ENCODE measurements at regions not wholly inside any gene's neighbourhood (a gene's known extent, or its start where the extent isn't known, plus 50 kb on each side); places are given as distances from the start of the nearest gene placed in this dataset.

DNA sequence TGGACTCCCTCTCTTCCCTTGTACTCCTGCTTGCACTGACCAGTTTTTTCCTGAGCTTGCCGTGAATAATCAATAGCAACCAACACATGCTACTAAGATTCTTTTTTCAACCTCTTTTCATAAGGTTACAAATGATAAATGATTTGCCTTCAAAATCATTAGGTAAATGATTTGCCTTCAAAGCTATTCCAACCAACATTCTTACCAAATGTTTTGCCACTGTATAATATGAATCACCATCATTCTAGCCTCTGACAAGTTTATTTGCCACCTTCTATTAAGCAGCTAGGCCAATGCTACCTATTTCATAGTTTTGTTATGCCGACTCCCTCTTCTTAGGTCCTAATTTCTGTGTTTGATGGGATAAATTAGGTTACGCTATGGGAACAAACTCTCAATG is 385.1 kb downstream of the DTWD2 start:
- no peak overlapping the region for H4K8ac ChIP-seq (replicated peaks; ENCODE audit: insufficient read length, low read depth, low read length)
- H3K4me1 Mint-ChIP-seq: peaks cover 2 to 3% of the 10 kb centered on the region in 2 experiments; a peak in 3 of 4 replicates
- no peaks in the 10 kb centered on the region for H3K79me2 ChIP-seq (ENCODE audit: insufficient read depth, low read length)
- no peak overlapping the region for H3K23ac ChIP-seq (ENCODE audit: insufficient read length, low read depth, low read length)
- H3K27ac Mint-ChIP-seq: no peak overlapping the region
- no peaks in the 10 kb centered on the region for H3K23me2 ChIP-seq (ENCODE audit: insufficient read length, low read depth, low read length, poor library complexity, severe bottlenecking)
- H3K18ac ChIP-seq (ENCODE audit: insufficient read length, low read depth, low read length): no peak overlapping the region
- no peak overlapping the region for H2BK12ac ChIP-seq (ENCODE audit: insufficient read length, low read depth, low read length)
- TF ChIP-seq, protein P1, sequence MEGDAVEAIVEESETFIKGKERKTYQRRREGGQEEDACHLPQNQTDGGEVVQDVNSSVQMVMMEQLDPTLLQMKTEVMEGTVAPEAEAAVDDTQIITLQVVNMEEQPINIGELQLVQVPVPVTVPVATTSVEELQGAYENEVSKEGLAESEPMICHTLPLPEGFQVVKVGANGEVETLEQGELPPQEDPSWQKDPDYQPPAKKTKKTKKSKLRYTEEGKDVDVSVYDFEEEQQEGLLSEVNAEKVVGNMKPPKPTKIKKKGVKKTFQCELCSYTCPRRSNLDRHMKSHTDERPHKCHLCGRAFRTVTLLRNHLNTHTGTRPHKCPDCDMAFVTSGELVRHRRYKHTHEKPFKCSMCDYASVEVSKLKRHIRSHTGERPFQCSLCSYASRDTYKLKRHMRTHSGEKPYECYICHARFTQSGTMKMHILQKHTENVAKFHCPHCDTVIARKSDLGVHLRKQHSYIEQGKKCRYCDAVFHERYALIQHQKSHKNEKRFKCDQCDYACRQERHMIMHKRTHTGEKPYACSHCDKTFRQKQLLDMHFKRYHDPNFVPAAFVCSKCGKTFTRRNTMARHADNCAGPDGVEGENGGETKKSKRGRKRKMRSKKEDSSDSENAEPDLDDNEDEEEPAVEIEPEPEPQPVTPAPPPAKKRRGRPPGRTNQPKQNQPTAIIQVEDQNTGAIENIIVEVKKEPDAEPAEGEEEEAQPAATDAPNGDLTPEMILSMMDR (conservative IDR thresholded peaks at IDR 0.05): no peak
- no peak overlapping the region for H3K56ac ChIP-seq (ENCODE audit: insufficient read length, low read depth, low read length)
- no peaks in the 10 kb centered on the region for H3K9me3 Mint-ChIP-seq
- no peaks in the 10 kb centered on the region for H3K27me3 ChIP-seq (ENCODE audit: insufficient read depth, low read length)
- H4K5ac ChIP-seq (ENCODE audit: insufficient read length, low read depth, low read length): no peak overlapping the region
- H3K79me1 ChIP-seq (ENCODE audit: insufficient read depth, low read depth, low read length, poor library complexity, severe bottlenecking): no peaks in the 10 kb centered on the region
- H3K27ac ChIP-seq (ENCODE audit: insufficient read length, low read depth, low read length): no peak overlapping the region
- no peak overlapping the region for H3K4me2 ChIP-seq (ENCODE audit: insufficient read depth, insufficient read length, low read length)
- H2AFZ ChIP-seq (ENCODE audit: low read length): no peak overlapping the region
- H2BK5ac ChIP-seq (ENCODE audit: insufficient read length, low read length): no peak overlapping the region
- H3K4me1 ChIP-seq (ENCODE audit: insufficient read depth, low read length): no peaks in the 10 kb centered on the region
- H2BK15ac ChIP-seq (ENCODE audit: low read depth, low read length): no peak overlapping the region
- H4K91ac ChIP-seq (ENCODE audit: insufficient read length, low read depth, low read length): no peak overlapping the region
- H3K4ac ChIP-seq (ENCODE audit: low read depth, low read length): no peak overlapping the region
- H3K27me3 Mint-ChIP-seq (ENCODE audit: low read depth): no peaks in the 10 kb centered on the region
- H2BK120ac ChIP-seq (ENCODE audit: low read depth, low read length, poor library complexity, severe bottlenecking): no peak overlapping the region
- no peak for DNase-seq
- no peak overlapping the region for H3K4me3 Mint-ChIP-seq
- H4K20me1 ChIP-seq (ENCODE audit: control insufficient read depth, insufficient read depth, insufficient read length): no peaks in the 10 kb centered on the region
- no peak overlapping the region for H2AK5ac ChIP-seq (ENCODE audit: insufficient read length, low read length)
- no peak overlapping the region for H3K14ac ChIP-seq (ENCODE audit: insufficient read depth, low read length)
- H3K36me3 Mint-ChIP-seq (ENCODE audit: insufficient read depth in 1 of 3, low read depth in 3 of 3): no peaks in the 10 kb centered on the region; a peak in 1 of 7 replicates
- WGBS (ENCODE audit: extremely low coverage, insufficient read length, low lambda C conversion rate): no CpG with 5 or more reads among the region's 3 CpGs
- H3K9ac ChIP-seq (ENCODE audit: extremely low read depth, insufficient read length, low read length): no peak overlapping the region
- no peak overlapping the region for H2BK20ac ChIP-seq (ENCODE audit: low read depth, low read length, poor library complexity, severe bottlenecking)
- H3T11ph ChIP-seq (ENCODE audit: low read length): no peak overlapping the region
- no peaks in the 10 kb centered on the region for H3K9me3 ChIP-seq (ENCODE audit: control insufficient read depth, low read depth, low read length)
